Parathyroid adenoma (tissue), 2 donors: ENCODE measurements at regions not wholly inside any gene's neighbourhood (a gene's known extent, or its start where the extent isn't known, plus 50 kb on each side); places are given as distances from the start of the nearest gene placed in this dataset.

Experiments
- H2AFZ ChIP-seq: fragments of 300-600 bp; sonication (generic); one replicate; pipeline ENCODE4 v1.7.0; 2017; ENCODE audit warnings: antibody characterized with exemption, mild to moderate bottlenecking
- H3K27ac ChIP-seq: fragments of 300-600 bp; sonication (generic); one replicate; pipeline ENCODE4 v1.7.0; 2017
- H3K27me3 ChIP-seq: fragments of 300-600 bp; sonication (generic); one replicate; pipeline ENCODE4 v1.7.0; 2017; ENCODE audit warnings: low read length; ENCODE audit not compliant: control insufficient read depth, insufficient read depth
- H3K36me3 ChIP-seq: fragments of 300-600 bp; sonication (generic); one replicate; pipeline ENCODE4 v1.7.0; 2017; ENCODE audit warnings: low read length; ENCODE audit not compliant: control insufficient read depth, insufficient read depth
- H3K4me1 ChIP-seq: fragments of 300-600 bp; sonication (generic); one replicate; pipeline ENCODE4 v1.7.0; 2017; ENCODE audit warnings: control low read depth
- H3K4me2 ChIP-seq: fragments of 300-600 bp; sonication (generic); one replicate; pipeline ENCODE4 v1.7.0; 2017; ENCODE audit warnings: low read length
- H3K4me3 ChIP-seq: fragments of 300-600 bp; sonication (generic); one replicate; pipeline ENCODE4 v1.7.0; 2017; ENCODE audit warnings: low read depth, low read length
- H3K79me2 ChIP-seq: fragments of 300-600 bp; sonication (generic); one replicate; pipeline ENCODE4 v1.7.0; 2017; ENCODE audit warnings: control low read depth
- H3K9ac ChIP-seq: fragments of 300-600 bp; sonication (generic); one replicate; pipeline ENCODE4 v1.7.0; 2017; ENCODE audit warnings: mild to moderate bottlenecking
- H3K9me3 ChIP-seq: fragments of 300-600 bp; sonication (generic); one replicate; pipeline ENCODE4 v1.7.0; 2017; ENCODE audit warnings: low read length; ENCODE audit not compliant: control insufficient read depth
- TF ChIP-seq, protein P1 (sequence below): fragments of 300-600 bp; sonication (generic); IDR thresholded peaks from one replicate; pipeline ENCODE4 v1.7.0; 2017; ENCODE audit warnings: antibody characterized with exemption, mild to moderate bottlenecking
- donor health status: primary hyperparathyroidism.

- H3K27me3 ChIP-seq: no peaks in the 10 kb centered on the region
- H2AFZ ChIP-seq: no peak overlapping the region
- no peaks in the 10 kb centered on the region for H3K79me2 ChIP-seq
- TF ChIP-seq, protein P1, sequence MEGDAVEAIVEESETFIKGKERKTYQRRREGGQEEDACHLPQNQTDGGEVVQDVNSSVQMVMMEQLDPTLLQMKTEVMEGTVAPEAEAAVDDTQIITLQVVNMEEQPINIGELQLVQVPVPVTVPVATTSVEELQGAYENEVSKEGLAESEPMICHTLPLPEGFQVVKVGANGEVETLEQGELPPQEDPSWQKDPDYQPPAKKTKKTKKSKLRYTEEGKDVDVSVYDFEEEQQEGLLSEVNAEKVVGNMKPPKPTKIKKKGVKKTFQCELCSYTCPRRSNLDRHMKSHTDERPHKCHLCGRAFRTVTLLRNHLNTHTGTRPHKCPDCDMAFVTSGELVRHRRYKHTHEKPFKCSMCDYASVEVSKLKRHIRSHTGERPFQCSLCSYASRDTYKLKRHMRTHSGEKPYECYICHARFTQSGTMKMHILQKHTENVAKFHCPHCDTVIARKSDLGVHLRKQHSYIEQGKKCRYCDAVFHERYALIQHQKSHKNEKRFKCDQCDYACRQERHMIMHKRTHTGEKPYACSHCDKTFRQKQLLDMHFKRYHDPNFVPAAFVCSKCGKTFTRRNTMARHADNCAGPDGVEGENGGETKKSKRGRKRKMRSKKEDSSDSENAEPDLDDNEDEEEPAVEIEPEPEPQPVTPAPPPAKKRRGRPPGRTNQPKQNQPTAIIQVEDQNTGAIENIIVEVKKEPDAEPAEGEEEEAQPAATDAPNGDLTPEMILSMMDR: no peak
- H3K36me3 ChIP-seq: no peaks in the 10 kb centered on the region
- H3K4me3 ChIP-seq: no peak overlapping the region
- no peak overlapping the region for H3K27ac ChIP-seq
- no peaks in the 10 kb centered on the region for H3K9me3 ChIP-seq
- H3K9ac ChIP-seq: no peak overlapping the region
- H3K4me1 ChIP-seq: no peaks in the 10 kb centered on the region
- H3K4me2 ChIP-seq: no peak overlapping the region
Observed at GRCh38 chr17:77720946-77721845, 237.3 kb upstream of the TNRC6C start.

DNA sequence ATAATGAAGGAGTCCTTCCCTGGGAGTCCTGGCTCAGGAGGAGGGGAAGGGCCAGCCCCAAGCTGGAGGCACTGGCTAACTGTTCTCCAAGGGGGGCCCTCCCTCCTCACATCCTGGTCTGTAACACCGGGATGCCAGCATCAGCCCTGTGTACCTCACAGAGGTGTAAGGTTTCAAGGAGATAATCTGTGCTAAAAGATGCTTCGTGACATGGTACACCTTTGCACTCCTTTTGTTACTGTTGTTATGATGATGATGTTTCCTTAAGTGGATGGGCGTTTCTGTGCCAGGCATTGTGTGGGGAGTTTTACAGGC, 236.7 kb upstream of the TNRC6C start:
- H3K9ac ChIP-seq: no peak overlapping the region
- TF ChIP-seq, protein P1: no peak
- H3K9me3 ChIP-seq: no peaks in the 10 kb centered on the region
- no peak overlapping the region for H3K27ac ChIP-seq
- no peaks in the 10 kb centered on the region for H3K4me1 ChIP-seq
- no peaks in the 10 kb centered on the region for H3K36me3 ChIP-seq
- no peak overlapping the region for H3K4me3 ChIP-seq
- H3K27me3 ChIP-seq: no peaks in the 10 kb centered on the region
- no peak overlapping the region for H3K4me2 ChIP-seq
- no peak overlapping the region for H2AFZ ChIP-seq
- no peaks in the 10 kb centered on the region for H3K79me2 ChIP-seq

DNA sequence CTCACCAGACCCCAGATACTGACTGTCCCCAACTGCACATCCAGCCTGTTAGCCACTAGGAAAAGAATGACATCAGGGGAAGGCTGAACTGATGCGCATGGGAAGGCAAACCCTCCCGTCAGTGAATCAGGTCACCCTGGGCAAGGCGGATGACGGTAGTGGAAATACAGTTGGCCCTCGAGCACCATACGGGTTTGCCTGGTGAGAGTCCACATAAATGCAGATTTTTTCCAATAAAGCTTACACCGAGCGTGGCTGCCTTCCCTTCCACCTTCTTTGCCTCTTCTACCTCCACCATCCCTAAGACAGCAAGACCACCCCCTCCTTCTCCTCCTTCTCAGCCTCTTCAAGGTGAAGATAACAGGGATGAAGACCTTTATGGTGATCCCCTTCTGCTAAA, 236.1 kb upstream of the TNRC6C start:
- no peaks in the 10 kb centered on the region for H3K4me1 ChIP-seq
- H3K4me2 ChIP-seq: no peak overlapping the region
- no peak overlapping the region for H2AFZ ChIP-seq
- no peaks in the 10 kb centered on the region for H3K27me3 ChIP-seq
- TF ChIP-seq, protein P1: no peak
- no peak overlapping the region for H3K4me3 ChIP-seq
- no peaks in the 10 kb centered on the region for H3K79me2 ChIP-seq
- no peaks in the 10 kb centered on the region for H3K36me3 ChIP-seq
- H3K9me3 ChIP-seq: no peaks in the 10 kb centered on the region
- H3K9ac ChIP-seq: no peak overlapping the region
- no peak overlapping the region for H3K27ac ChIP-seq

- no peaks in the 10 kb centered on the region for H3K27me3 ChIP-seq
- no peaks in the 10 kb centered on the region for H3K79me2 ChIP-seq
- no peak overlapping the region for H3K27ac ChIP-seq
- no peaks in the 10 kb centered on the region for H3K9me3 ChIP-seq
- H3K4me1 ChIP-seq: no peaks in the 10 kb centered on the region
- TF ChIP-seq, protein P1: no peak
- no peak overlapping the region for H3K9ac ChIP-seq
- no peaks in the 10 kb centered on the region for H3K36me3 ChIP-seq
- H3K4me2 ChIP-seq: no peak overlapping the region
- no peak overlapping the region for H2AFZ ChIP-seq
- no peak overlapping the region for H3K4me3 ChIP-seq
Observed at GRCh38 chr17:77723071-77723908, 235.2 kb upstream of the TNRC6C start.
